Skin epidermis (tissue), 12 donors: ENCODE measurements at regions not wholly inside any gene's neighbourhood (a gene's known extent, or its start where the extent isn't known, plus 50 kb on each side); places are given as distances from the start of the nearest gene placed in this dataset.
"Not testable (repeated sequence)": the region's sequence is repeated elsewhere in the genome, so short reads cannot be mapped to it uniquely, and the experiment has no call there.

Experiments
- H3K27ac ChIP-seq, 21 experiments: fragments of 200-600 bp; sonication (generic) in 11 of 21; one replicate each; pipeline ENCODE4 v1.5.0; 2020; ENCODE audit warnings: mild to moderate bottlenecking in 3 of 21, inconsistent platforms in 2 of 21, moderate library complexity in 2 of 21
- H3K4me3 ChIP-seq, 7 experiments: fragments of 200-600 bp; sonication (generic) in 2 of 7; one replicate each; pipeline ENCODE4 v1.5.0; 2020; ENCODE audit warnings: inconsistent platforms in 2 of 7, mild to moderate bottlenecking in 2 of 7, moderate library complexity in 1 of 7

- not testable (repeated sequence) for H3K27ac ChIP-seq
- peak overlapping the region in 3 of 7 experiments; percentile 18 to 30 (median 26) for H3K4me3 ChIP-seq
Observed at GRCh38 chr11:71638801-71639519, 56.3 kb upstream of the KRTAP5-11 start.

DNA sequence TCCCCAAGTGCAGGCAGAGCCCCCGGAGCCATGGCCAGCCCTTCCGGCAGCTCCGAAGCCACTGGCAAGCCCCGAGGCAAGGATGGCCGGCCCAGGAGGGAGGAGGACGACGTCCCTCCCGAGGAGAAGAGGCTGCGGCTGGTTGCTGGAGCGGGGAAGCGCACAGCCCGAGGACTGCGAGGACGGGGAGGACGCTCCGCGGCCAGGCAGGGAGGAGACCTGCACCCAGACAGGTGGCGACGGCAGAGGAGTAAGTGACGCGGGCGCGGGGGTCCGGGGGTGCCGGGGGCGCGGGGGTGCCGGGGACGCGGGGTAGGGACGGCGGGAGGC, 56.8 kb upstream of the KRTAP5-11 start:
- H3K4me3 ChIP-seq, result peak overlapping the region in 3 of 7 experiments; percentile 18 to 30 (median 26)
- H3K27ac ChIP-seq, result not testable (repeated sequence)

- H3K4me3 ChIP-seq, H3K27ac ChIP-seq: not testable (repeated sequence)
Observed at GRCh38 chr11:71639916-71640315, 57.2 kb upstream of the KRTAP5-11 start.

GRCh38 chr11:71647078-71647477, 64.4 kb upstream of the KRTAP5-11 start:
- H3K27ac ChIP-seq, H3K4me3 ChIP-seq: not testable (repeated sequence)

GRCh38 chr11:71652998-71653397, 70.3 kb upstream of the KRTAP5-11 start:
- not testable (repeated sequence) for H3K4me3 ChIP-seq, H3K27ac ChIP-seq

DNA sequence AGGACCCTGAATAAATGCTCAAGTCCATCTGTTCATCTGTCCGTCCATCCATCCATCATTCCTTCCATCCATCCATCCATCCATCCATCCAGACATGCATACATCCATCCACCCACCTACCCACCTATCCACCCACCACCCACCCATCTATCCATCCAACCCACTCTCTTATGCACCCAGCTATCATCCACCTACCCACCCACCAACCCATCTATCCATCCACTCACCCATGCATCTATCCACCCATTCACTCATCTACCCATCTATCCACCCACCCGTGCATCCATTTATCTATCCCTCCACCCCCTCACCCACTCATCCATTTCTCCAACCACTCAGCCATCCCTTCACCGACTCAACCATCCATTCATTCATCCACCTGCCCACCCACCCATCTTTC, 71.7 kb upstream of the KRTAP5-11 start:
- not testable (repeated sequence) for H3K27ac ChIP-seq, H3K4me3 ChIP-seq

- H3K4me3 ChIP-seq, H3K27ac ChIP-seq: not testable (repeated sequence)
Observed at GRCh38 chr11:71655041-71655440, 72.4 kb upstream of the KRTAP5-11 start.

- not testable (repeated sequence) for H3K4me3 ChIP-seq, H3K27ac ChIP-seq
Observed at GRCh38 chr11:71656513-71656912, 73.8 kb upstream of the KRTAP5-11 start.

- H3K4me3 ChIP-seq, H3K27ac ChIP-seq: not testable (repeated sequence)
Observed at GRCh38 chr11:71664941-71665340, 82.3 kb upstream of the KRTAP5-11 start.

DNA sequence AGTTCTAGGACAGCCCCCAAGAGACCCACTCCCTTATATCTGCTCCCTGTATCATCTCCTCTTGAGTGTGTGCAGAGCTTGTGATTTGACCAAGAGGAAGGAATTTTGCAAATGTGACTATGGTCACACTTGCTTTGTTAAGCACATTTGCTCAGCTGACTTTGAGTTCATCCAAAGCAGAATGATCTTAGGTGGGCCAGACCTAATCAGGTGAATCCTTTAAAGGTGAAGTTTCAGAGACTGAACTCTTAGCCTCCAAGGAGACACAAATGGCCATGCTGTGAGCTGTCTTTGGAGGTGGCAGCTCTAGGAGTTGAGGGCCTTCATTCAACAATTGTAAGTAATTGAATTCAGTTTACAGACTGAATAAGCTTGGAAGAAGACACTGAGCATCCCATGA, 115.4 kb upstream of the KRTAP5-11 start:
- not testable (repeated sequence) for H3K27ac ChIP-seq, H3K4me3 ChIP-seq

- H3K27ac ChIP-seq, H3K4me3 ChIP-seq: not testable (repeated sequence)
Observed at GRCh38 chr11:71698961-71699360, 116.3 kb upstream of the KRTAP5-11 start.

GRCh38 chr11:71701435-71702291, 119.0 kb upstream of the KRTAP5-11 start:
- H3K27ac ChIP-seq, H3K4me3 ChIP-seq: not testable (repeated sequence)

DNA sequence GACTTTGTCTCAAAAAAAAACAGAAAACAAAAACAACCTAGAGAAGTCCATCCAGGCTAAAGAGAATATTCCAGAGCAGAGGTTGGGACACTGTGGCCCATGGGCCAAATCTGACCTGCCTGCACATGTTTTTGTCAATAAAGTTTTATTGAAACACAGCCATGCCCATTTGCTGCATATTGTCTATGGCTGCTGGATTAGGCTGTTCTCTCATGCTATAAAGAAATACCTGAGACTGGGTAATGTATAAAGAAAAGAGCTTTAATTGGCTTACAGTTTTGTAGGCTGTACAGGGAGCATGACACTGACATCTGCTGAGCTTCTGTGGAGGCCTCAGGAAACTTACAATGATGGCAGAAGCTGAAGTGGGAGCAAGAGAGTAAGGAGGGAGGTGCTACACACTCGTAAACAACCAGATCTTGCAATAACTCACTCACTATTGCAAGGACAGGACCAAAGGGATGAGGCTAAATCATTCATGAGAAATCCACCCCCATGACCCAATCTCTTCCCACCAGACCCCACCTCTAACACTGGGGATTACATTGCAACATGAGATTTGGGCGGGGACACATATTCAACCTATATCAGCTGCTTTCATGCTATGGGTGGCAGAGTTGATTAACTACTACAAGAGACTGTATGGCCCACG, 122.5 kb upstream of the KRTAP5-11 start:
- not testable (repeated sequence) for H3K27ac ChIP-seq, H3K4me3 ChIP-seq

DNA sequence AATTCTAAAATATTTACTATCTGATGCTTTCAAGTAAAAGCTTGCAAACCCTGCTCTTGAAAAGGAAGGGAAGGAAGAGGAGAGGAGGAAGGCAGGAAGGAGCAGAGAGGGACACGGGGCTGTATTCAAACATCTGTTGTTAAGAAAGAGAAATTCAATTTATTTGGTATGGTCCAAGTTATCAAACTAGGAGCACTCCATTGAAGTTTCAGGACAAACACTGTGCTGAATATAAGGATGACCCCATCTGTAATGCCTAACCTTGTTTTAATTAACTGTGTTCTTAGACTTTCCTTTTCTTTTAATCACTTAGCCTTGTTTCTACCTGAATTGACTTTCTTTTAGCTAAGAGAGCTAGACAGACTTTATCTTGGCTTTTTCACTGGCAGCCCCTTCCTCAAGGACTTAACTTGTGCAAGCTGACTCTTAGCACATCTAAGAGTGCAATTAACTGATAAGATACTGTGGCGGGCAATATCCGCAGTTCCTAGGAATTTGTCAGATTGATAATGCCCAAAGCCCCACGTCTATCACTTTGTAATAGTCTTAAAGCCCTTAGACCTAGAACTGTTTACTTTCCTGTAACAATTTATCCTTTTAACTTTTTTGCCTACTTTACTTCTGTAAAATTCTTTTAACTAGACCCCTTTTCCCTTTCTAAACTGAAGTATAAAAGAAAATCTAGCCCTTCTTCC, 123.2 kb upstream of the KRTAP5-11 start:
- H3K27ac ChIP-seq, H3K4me3 ChIP-seq: not testable (repeated sequence)

DNA sequence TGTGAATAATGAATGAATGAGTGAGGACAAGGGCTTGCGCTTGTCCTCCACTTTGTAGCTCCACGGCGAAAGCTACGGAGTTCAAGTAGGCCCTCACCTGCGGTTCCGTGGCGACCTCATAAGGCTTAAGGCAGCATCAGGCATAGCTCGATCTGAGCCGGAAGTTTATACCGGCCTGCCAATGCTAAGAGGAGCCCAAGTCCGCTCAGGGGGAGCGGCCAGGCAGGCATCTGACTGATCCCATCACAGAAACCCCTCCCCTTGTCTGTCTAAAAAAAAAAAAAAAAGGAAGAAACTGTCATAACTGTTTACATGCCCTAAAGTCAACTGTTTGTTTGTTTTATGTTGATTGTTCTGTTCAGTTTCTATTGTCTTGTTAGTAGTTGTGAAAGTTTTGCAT, 124.4 kb upstream of the KRTAP5-11 start:
- H3K27ac ChIP-seq, H3K4me3 ChIP-seq: not testable (repeated sequence)

DNA sequence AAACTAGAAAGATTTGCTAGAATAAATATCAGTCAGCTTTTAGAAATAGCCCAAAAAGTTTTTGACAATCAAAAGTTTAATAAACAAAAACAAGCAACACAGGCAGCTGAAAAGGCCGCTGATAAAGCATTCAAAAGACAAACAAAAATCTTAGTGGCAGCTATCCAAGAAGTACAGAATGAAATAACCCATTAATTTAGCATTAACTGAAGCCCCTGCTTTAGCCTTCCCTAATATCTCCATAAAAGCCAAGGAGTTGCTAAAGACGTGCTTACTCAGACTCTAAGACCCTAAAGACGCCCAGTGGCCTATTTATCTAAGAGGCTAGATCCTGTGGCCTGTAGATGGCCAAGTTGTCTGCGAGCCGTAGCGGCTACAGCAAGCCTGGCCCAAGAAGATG, 123.5 kb upstream of the DEFB108B start:
- not testable (repeated sequence) for H3K4me3 ChIP-seq
- peak overlapping the region in 2 of 21 experiments; percentile 50 to 53 for H3K27ac ChIP-seq

DNA sequence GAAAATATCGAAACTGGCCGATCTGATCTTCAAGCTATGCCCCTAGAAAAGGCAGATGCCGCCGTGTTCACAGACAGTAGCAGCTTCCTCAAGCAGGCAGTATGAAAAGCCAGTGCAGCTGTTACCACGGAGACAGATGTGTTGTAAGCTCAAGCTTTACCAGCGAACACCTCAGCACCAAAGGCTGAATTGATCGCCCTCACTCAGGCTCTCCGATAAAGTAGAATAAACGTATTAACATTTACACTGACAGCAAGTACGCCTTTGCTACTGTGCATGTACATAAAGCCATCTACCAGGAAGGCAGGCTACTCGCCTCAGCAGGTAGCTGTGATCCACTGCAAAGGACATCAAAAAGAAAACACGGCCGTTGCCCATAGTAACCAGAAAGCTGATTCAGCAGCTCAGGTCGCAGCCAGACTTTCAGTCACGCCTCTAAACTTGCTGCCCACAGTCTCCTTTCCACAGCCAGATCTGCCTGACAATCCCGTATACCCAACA, 122.8 kb upstream of the DEFB108B start:
- H3K4me3 ChIP-seq, result peak overlapping the region in 1 of 7 experiments; percentile 1
- peak overlapping the region in 7 of 21 experiments; percentile 29 to 62 (median 50) for H3K27ac ChIP-seq

DNA sequence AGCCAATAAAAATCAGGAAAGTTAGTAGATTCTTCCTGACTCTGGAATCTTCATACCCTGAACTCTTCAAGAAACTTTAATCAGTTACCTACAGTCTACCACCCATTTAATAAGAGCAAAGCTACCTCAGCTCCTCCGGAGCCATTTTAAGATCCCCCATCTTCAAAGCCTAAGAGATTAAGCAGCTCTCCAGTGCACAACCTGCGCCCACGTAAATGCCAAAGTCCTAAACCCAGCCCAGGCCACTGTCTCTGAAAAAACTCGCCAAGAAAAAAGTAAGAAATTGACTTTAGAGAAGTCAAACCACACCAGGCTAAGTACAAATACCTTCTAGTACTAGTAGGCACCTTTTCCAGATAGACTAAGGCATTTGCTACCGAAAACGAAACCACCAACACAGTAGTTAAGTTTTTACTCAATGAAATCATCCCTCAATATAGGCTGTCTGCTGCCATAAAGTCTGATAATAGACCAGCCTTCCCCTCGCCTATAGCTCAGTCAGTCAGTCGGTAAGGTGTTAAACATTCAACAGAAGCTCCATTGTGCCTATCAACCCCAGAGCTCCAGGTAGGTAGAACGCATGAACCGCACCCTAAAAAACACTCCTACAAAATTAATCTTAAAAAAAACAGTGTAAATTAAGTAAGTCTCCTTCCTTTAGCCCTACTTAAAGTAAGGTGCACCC, 122.2 kb upstream of the DEFB108B start:
- Histone ChIP-seq H3K27ac (peak overlapping the region in 8 of 21 experiments; percentile 29 to 62 (median 50)), H3K4me3 (peak overlapping the region in 1 of 7 experiments; percentile 1)

GRCh38 chr11:71712350-71712749, 120.7 kb upstream of the DEFB108B start:
- H3K4me3 ChIP-seq, H3K27ac ChIP-seq: not testable (repeated sequence)
